ENCODE measurements at regions not wholly inside any gene's neighbourhood (a gene's known extent, or its start where the extent isn't known, plus 50 kb on each side); places are given as distances from the start of the nearest gene placed in this dataset.

DNA sequence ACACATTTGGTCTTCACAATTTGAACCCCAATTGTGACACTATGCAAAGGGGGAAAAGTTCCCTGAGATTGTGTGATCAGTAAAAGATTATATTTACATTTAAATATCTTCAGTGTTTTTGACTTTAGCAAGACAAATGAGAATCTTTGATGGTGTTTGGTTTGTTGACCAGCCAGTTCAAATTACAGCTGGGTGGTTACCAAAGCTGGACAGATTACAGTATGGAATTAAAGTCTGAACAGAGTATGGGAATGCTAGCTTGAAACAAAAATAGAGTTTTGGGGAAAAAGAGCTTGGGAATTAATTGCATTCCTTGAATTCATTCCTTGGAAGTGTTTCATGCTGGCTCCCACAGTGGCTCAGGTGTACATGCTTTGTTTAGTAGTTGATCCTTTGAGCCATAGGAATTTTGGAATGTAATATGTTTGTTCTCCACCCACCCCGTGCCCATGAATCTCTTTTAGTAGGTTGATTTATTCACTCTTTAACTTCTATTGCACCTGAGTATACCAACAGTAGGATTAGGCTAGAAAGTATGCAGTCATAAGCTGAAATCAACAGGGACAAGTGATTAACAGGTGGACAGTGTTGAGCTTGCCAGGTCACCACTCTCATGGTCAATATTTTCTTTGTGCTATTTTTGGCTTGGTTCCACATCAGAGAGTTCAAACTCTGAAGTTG, 81.1 kb upstream of the HELT start:
- Histone ChIP-seq H4K20me1 (ENCODE audit: control insufficient read depth, extremely low read depth, insufficient read depth, low read length) (no peaks in the 10 kb centered on the region), H3K36me3 (ENCODE audit: control insufficient read depth, insufficient read depth, low read length) (no peaks in the 10 kb centered on the region), H3K4me2 (ENCODE audit: extremely low read depth, insufficient read depth, low read length) (no peak overlapping the region), H3K4me3 (replicated peaks in 1 of 4; ENCODE audit: control extremely low read depth in 1 of 4, insufficient read depth in 1 of 4, low read depth in 3 of 4, low read length in 4 of 4) (no peak overlapping the region), H3K27ac (ENCODE audit: insufficient read depth, low read length) (no peak overlapping the region), H3K9me3 (ENCODE audit: control insufficient read depth, insufficient read depth, low read depth, low read length) (no peaks in the 10 kb centered on the region), H3K27me3 (ENCODE audit: control insufficient read depth, insufficient read depth, low read length) (no peaks in the 10 kb centered on the region), H3K4me1 (ENCODE audit: control insufficient read depth, extremely low read depth, insufficient read depth, low read length) (no peaks in the 10 kb centered on the region), H2AFZ (ENCODE audit: low read length) (no peak overlapping the region), H3K9ac (ENCODE audit: insufficient read depth, low read length) (no peak overlapping the region), H3K79me2 (ENCODE audit: control insufficient read depth, insufficient read depth, low read length) (no peaks in the 10 kb centered on the region)
- no peak for DNase-seq (ENCODE audit: low read depth in 2 of 2)
- TF ChIP-seq CTCF (conservative IDR thresholded peaks at IDR 0.05 in 1 of 2, IDR thresholded peaks at IDR 0.05 in 1 of 2; ENCODE audit: low read depth in 1 of 2, low read length in 2 of 2) (no peak), EZH2 (IDR thresholded peaks at IDR 0.05; ENCODE audit: low read length, missing control alignments) (no peak)

DNA sequence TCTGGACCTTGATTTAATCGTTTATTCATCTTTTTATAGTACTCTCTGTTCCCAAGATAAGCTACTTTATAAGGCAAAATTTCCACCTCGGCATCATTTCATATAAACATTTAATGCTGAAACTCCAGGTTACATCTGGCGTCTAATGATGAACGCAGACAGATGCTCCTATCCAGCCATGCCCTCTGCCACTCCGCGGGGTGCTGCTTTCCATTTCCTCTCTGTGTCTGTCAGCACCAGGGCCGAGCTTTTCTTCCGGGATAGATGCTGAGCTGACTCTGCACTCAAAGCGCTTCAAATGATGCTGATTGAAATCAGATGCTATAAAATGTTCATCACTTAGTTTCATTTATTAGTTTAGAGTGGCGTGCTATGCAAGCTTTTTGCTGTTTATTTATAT, 80.5 kb upstream of the HELT start:
- no peak for DNase-seq (ENCODE audit: low read depth in 2 of 2)
- Histone ChIP-seq H3K36me3 (ENCODE audit: control insufficient read depth, insufficient read depth, low read length) (no peaks in the 10 kb centered on the region), H3K4me2 (ENCODE audit: extremely low read depth, insufficient read depth, low read length) (no peak overlapping the region), H3K9me3 (ENCODE audit: control insufficient read depth, insufficient read depth, low read depth, low read length) (no peaks in the 10 kb centered on the region), H3K27ac (ENCODE audit: insufficient read depth, low read length) (no peak overlapping the region), H3K79me2 (ENCODE audit: control insufficient read depth, insufficient read depth, low read length) (no peaks in the 10 kb centered on the region), H3K4me3 (replicated peaks in 1 of 4; ENCODE audit: control extremely low read depth in 1 of 4, insufficient read depth in 1 of 4, low read depth in 3 of 4, low read length in 4 of 4) (no peak overlapping the region), H3K27me3 (ENCODE audit: control insufficient read depth, insufficient read depth, low read length) (no peaks in the 10 kb centered on the region), H3K9ac (ENCODE audit: insufficient read depth, low read length) (no peak overlapping the region), H2AFZ (ENCODE audit: low read length) (no peak overlapping the region), H3K4me1 (ENCODE audit: control insufficient read depth, extremely low read depth, insufficient read depth, low read length) (no peaks in the 10 kb centered on the region), H4K20me1 (ENCODE audit: control insufficient read depth, extremely low read depth, insufficient read depth, low read length) (no peaks in the 10 kb centered on the region)
- TF ChIP-seq EZH2 (IDR thresholded peaks at IDR 0.05; ENCODE audit: low read length, missing control alignments) (no peak), CTCF (conservative IDR thresholded peaks at IDR 0.05 in 1 of 2, IDR thresholded peaks at IDR 0.05 in 1 of 2; ENCODE audit: low read depth in 1 of 2, low read length in 2 of 2) (no peak)

DNA sequence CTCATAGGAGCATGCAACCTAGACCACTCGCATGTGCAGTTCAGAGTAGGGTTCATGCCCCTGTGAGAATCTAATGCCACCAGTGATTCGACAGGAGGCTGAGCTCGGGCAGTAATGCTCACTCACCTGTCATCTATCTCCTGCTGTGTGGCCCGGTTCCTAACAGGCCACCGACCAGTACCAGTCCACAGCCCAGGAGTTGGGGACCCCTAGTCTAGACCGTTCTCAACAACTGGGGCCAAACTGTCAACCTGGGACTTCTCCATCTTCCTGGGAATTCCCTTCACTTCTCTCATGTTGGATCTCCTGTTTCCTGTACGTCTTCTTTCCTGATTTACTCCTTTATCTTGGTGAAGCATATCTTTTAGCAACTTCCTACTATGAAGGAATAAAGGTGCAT, 79.4 kb upstream of the HELT start:
- Histone ChIP-seq H3K9me3 (ENCODE audit: control insufficient read depth, insufficient read depth, low read depth, low read length) (no peaks in the 10 kb centered on the region), H3K27me3 (ENCODE audit: control insufficient read depth, insufficient read depth, low read length) (no peaks in the 10 kb centered on the region), H3K4me3 (replicated peaks in 1 of 4; ENCODE audit: control extremely low read depth in 1 of 4, insufficient read depth in 1 of 4, low read depth in 3 of 4, low read length in 4 of 4) (no peak overlapping the region), H4K20me1 (ENCODE audit: control insufficient read depth, extremely low read depth, insufficient read depth, low read length) (no peaks in the 10 kb centered on the region), H3K27ac (ENCODE audit: insufficient read depth, low read length) (no peak overlapping the region), H2AFZ (ENCODE audit: low read length) (no peak overlapping the region), H3K79me2 (ENCODE audit: control insufficient read depth, insufficient read depth, low read length) (no peaks in the 10 kb centered on the region), H3K4me2 (ENCODE audit: extremely low read depth, insufficient read depth, low read length) (no peak overlapping the region), H3K4me1 (ENCODE audit: control insufficient read depth, extremely low read depth, insufficient read depth, low read length) (no peaks in the 10 kb centered on the region), H3K36me3 (ENCODE audit: control insufficient read depth, insufficient read depth, low read length) (no peaks in the 10 kb centered on the region), H3K9ac (ENCODE audit: insufficient read depth, low read length) (no peak overlapping the region)
- DNase-seq (ENCODE audit: low read depth in 2 of 2) = no peak
- TF ChIP-seq EZH2 (IDR thresholded peaks at IDR 0.05; ENCODE audit: low read length, missing control alignments) (no peak), CTCF (conservative IDR thresholded peaks at IDR 0.05 in 1 of 2, IDR thresholded peaks at IDR 0.05 in 1 of 2; ENCODE audit: low read depth in 1 of 2, low read length in 2 of 2) (no peak)

Data from fibroblast of lung (primary cell).